ENCODE measurements at regions not wholly inside any gene's neighbourhood (a gene's known extent, or its start where the extent isn't known, plus 50 kb on each side); places are given as distances from the start of the nearest gene placed in this dataset.

DNA sequence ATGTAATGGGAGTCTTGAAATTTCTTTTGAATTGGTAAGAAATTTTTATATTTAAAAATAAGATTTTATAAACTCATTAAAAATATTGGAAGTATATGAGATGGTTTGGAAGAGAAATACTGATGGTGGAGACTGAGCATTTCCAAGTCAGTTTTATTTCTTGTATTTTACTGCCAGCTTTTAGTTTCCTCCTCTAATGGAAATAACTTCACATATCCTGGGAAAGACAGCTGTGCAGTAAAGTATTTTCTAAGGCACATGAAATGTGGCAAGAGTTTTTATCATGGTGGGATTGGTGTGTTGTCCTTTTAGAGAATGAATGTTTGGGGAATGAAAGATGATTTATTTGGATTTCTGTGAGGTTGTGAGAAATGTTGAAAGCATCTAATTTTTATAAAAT lies 346.9 kb upstream of the RGS6 start:
- Histone ChIP-seq H3K36me3 (no peaks in the 10 kb centered on the region), H3K4me3 (no peak overlapping the region), H3K27me3 (no peaks in the 10 kb centered on the region), H3K9ac (ENCODE audit: low read depth in 2 of 2, low read length in 2 of 2) (no peak overlapping the region), H3K27ac (no peak overlapping the region), H3K9me3 (no peaks in the 10 kb centered on the region), H3K4me1 (no peaks in the 10 kb centered on the region)
- DNase-seq: no peak
- TF ChIP-seq, protein P1, sequence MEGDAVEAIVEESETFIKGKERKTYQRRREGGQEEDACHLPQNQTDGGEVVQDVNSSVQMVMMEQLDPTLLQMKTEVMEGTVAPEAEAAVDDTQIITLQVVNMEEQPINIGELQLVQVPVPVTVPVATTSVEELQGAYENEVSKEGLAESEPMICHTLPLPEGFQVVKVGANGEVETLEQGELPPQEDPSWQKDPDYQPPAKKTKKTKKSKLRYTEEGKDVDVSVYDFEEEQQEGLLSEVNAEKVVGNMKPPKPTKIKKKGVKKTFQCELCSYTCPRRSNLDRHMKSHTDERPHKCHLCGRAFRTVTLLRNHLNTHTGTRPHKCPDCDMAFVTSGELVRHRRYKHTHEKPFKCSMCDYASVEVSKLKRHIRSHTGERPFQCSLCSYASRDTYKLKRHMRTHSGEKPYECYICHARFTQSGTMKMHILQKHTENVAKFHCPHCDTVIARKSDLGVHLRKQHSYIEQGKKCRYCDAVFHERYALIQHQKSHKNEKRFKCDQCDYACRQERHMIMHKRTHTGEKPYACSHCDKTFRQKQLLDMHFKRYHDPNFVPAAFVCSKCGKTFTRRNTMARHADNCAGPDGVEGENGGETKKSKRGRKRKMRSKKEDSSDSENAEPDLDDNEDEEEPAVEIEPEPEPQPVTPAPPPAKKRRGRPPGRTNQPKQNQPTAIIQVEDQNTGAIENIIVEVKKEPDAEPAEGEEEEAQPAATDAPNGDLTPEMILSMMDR (IDR thresholded peaks at IDR 0.05): no peak
- intact Hi-C loops (cut with DNase I): no loop called here

DNA sequence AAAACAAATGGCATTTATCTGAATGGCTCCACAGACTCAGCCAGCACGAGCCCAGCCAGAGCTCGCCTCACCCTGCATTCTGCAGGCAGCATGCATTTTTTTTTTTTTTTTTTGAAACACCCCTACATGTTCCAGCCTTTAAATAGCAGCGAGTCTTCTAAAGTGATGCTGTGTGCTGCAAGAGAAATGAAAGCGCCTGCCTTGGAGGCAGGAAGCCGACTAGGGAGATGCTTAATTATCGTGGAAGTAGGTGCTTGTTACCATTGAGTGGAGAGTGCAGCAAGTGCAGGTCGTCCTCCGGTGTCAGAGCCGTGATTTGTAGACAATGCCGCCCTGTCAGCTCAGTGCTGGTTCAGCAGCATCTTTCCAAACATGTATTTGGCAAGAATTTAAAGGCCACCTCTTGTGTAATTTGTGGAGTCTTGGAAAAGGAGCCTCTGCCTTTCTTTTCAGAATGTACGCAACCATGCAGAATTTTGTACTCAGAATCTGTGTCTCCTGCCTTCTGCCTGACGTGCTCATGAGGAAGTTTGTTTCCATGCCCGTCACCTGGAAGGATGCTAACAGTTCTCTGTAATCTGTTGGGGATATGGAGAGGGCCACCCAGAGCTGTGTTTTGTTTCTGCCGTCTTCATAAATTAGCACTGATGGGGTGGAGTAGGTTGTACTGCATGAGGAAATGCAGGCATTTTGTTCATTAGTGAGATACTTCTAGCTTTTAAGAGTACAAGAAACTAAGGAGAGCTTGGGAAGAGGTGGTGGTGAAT lies 345.9 kb upstream of the RGS6 start:
- no peaks in the 10 kb centered on the region for H3K4me1 ChIP-seq
- no peak overlapping the region for H3K4me3 ChIP-seq
- no peaks in the 10 kb centered on the region for H3K27me3 ChIP-seq
- intact Hi-C loops (cut with DNase I): no loop called here
- H3K9me3 ChIP-seq: no peaks in the 10 kb centered on the region
- no peak for DNase-seq
- TF ChIP-seq, protein P1 (IDR thresholded peaks at IDR 0.05): no peak
- H3K27ac ChIP-seq: no peak overlapping the region
- H3K9ac ChIP-seq (ENCODE audit: low read depth in 2 of 2, low read length in 2 of 2): no peak overlapping the region
- no peaks in the 10 kb centered on the region for H3K36me3 ChIP-seq

DNA sequence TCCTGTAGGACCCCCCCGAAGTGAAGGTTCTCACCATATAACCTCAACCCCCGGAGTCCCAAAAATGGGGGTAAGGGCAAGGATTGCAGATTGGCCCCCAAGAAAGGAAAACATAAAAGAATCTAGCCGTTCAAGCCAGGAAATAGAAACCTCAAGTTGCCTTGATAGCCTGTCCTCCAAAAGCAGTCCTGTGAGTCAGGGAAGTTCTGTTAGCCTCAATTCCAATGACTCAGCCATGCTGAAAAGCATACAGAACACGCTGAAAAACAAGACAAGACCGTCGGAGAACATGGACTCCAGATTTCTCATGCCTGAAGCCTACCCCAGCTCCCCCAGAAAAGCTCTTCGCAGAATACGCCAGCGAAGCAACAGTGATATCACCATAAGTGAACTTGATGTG lies 344.2 kb upstream of the RGS6 start:
- H3K4me1 ChIP-seq: no peaks in the 10 kb centered on the region
- intact Hi-C loops (cut with DNase I): no loop called here
- H3K9me3 ChIP-seq: no peaks in the 10 kb centered on the region
- H3K9ac ChIP-seq (ENCODE audit: low read depth in 2 of 2, low read length in 2 of 2): no peak overlapping the region
- TF ChIP-seq, protein P1 (IDR thresholded peaks at IDR 0.05): no peak
- no peak overlapping the region for H3K27ac ChIP-seq
- H3K4me3 ChIP-seq: no peak overlapping the region
- H3K36me3 ChIP-seq: no peaks in the 10 kb centered on the region
- H3K27me3 ChIP-seq: no peaks in the 10 kb centered on the region
- no peak for DNase-seq

DNA sequence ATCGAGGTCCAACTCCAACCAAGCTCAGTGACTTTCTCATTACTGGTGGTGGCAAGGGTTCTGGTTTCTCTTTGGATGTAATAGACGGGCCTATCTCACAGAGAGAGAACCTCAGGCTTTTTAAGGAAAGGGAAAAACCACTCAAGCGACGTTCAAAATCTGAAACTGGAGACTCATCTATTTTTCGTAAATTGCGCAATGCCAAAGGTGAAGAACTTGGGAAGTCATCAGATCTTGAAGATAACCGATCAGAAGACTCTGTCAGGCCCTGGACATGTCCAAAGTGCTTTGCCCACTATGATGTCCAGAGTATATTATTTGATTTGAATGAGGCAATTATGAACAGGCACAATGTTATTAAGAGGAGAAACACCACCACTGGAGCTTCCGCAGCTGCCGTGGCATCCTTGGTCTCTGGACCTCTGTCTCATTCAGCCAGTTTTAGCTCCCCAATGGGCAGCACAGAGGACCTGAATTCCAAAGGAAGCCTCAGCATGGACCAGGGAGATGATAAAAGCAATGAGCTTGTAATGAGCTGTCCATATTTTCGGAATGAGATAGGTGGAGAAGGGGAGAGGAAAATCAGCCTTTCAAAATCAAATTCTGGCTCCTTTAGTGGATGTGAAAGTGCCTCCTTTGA lies 343.5 kb upstream of the RGS6 start:
- TF ChIP-seq, protein P1 (IDR thresholded peaks at IDR 0.05): no peak
- Histone ChIP-seq H3K36me3 (no peaks in the 10 kb centered on the region), H3K9ac (ENCODE audit: low read depth in 2 of 2, low read length in 2 of 2) (no peak overlapping the region), H3K9me3 (no peaks in the 10 kb centered on the region), H3K27me3 (no peaks in the 10 kb centered on the region), H3K4me1 (no peaks in the 10 kb centered on the region), H3K27ac (no peak overlapping the region), H3K4me3 (no peak overlapping the region)
- DNase-seq: no peak
- intact Hi-C loops (cut with DNase I): no loop called here

DNA sequence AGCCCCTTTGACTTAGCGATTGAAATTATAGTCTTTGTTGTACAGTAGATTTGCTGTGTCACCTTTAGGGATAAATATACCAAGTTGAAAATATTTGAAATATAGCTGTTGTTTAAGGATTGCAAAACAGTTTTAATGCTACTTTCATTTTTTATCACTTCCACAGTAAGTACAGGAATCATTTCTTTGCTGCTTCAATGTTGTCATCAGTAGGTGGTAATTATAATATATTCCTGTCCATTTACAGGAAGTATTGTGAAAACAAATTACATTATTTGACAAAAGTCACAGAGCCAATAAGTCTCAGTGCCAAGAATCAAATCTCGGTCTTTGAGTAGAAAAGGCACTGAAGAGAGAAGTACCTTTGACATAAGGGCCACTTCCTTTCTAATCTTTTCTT lies 342.6 kb upstream of the RGS6 start:
- Histone ChIP-seq H3K9me3 (no peaks in the 10 kb centered on the region), H3K27ac (no peak overlapping the region), H3K4me1 (no peaks in the 10 kb centered on the region), H3K4me3 (no peak overlapping the region), H3K9ac (ENCODE audit: low read depth in 2 of 2, low read length in 2 of 2) (no peak overlapping the region), H3K36me3 (no peaks in the 10 kb centered on the region), H3K27me3 (no peaks in the 10 kb centered on the region)
- TF ChIP-seq, protein P1 (IDR thresholded peaks at IDR 0.05): no peak
- intact Hi-C loops (cut with DNase I): no loop called here
- no peak for DNase-seq

Measured in colonic mucosa (tissue), 4 donors.